ENCODE measurements at regions not wholly inside any gene's neighbourhood (a gene's known extent, or its start where the extent isn't known, plus 50 kb on each side); places are given as distances from the start of the nearest gene placed in this dataset.

- peaks cover 19% of the 10 kb centered on the region for H3K4me1 ChIP-seq (ENCODE audit: insufficient read depth, low read length)
- intact Hi-C loops (cut with micrococcal nuclease; ENCODE audit: unreplicated experiment) (no loop called here), in situ Hi-C loops (cut with HindIII; ENCODE audit: extremely low pct_ligation_motif_present, low pct_unique_long_range_greater_than_20kb) (no loop called here)
- POLR2A ChIA-PET: no interaction called here
- no peaks in the 10 kb centered on the region for H3K79me2 ChIP-seq (ENCODE audit: insufficient read depth, low read length)
- H2AFZ ChIP-seq (ENCODE audit: low read length): no peak overlapping the region
- no TSS peak for BruUV-seq (replicated peaks)
- no peak overlapping the region for H3K4me3 ChIP-seq (replicated peaks in 1 of 3; ENCODE audit: insufficient read depth in 1 of 3, low read depth in 2 of 3, low read length in 3 of 3)
- ATAC-seq: no peak
- CTCF ChIA-PET (ENCODE audit: low intra/inter-chr PET ratio, low total read pairs): no interaction called here
- no peak for TF ChIP-seq ZNF672 (CRISPR knock-in tag; IDR thresholded peaks at IDR 0.05)
- no peak for TF ChIP-seq TEAD2 (CRISPR knock-in tag; IDR thresholded peaks at IDR 0.05)
- TF ChIP-seq TCF7 (IDR thresholded peaks at IDR 0.05; ENCODE audit: low read depth): no peak
- no peaks in the 10 kb centered on the region for H3K27me3 ChIP-seq (ENCODE audit: control insufficient read depth in 1 of 2, insufficient read depth in 2 of 2, low read length in 2 of 2)
- H3K4me2 ChIP-seq (ENCODE audit: low read depth, low read length): no peak overlapping the region
- no peak overlapping the region for H3K27ac ChIP-seq (ENCODE audit: extremely low read length, insufficient read depth, low read length)
- no peak for FAIRE-seq
- WGBS (ENCODE audit: low lambda C conversion rate): 95% methylated on average over 1 of the region's 1 CpG
- no peaks in the 10 kb centered on the region for H3K9me3 ChIP-seq (ENCODE audit: low read length)
- no peak overlapping the region for H3K9ac ChIP-seq (ENCODE audit: insufficient read depth, low read depth, low read length)
- no peak for DNase-seq (ENCODE audit: low spot score)
- no peaks in the 10 kb centered on the region for H3K36me3 ChIP-seq (replicated peaks in 1 of 2; ENCODE audit: control insufficient read depth in 1 of 2, insufficient read depth in 2 of 2, low read length in 2 of 2)
- H4K20me1 ChIP-seq (ENCODE audit: insufficient read depth, low read length): no peaks in the 10 kb centered on the region
Measured at GRCh38 chr15:96132126-96132525, 198.4 kb upstream of the NR2F2 start.

GRCh38 chr15:96135166-96136093 is 195.1 kb upstream of the NR2F2 start:
- Histone ChIP-seq H2AFZ (ENCODE audit: low read length) (no peak overlapping the region), H3K4me1 (ENCODE audit: insufficient read depth, low read length) (peaks cover 15% of the 10 kb centered on the region)
- BruUV-seq (replicated peaks): no TSS peak
- TF ChIP-seq ZNF121 (CRISPR knock-in tag; IDR thresholded peaks at IDR 0.05) (no peak), CCDC6 (CRISPR knock-in tag; IDR thresholded peaks at IDR 0.05) (no peak), ZNF543 (CRISPR knock-in tag; IDR thresholded peaks at IDR 0.05) (no peak), PCBP1 (IDR thresholded peaks at IDR 0.05; ENCODE audit: borderline replicate concordance, low read depth, low read length) (no peak), ZNF296 (CRISPR knock-in tag; conservative IDR thresholded peaks at IDR 0.05) (no peak), POLR2A (IDR thresholded peaks at IDR 0.05; ENCODE audit: insufficient read depth in 1 of 2, low read depth in 2 of 2, low read length in 2 of 2) (no peak), PCBP2 (optimal IDR thresholded peaks at IDR 0.05; ENCODE audit: low read depth, low read length, poor library complexity, severe bottlenecking) (no peak), CENPT (CRISPR knock-in tag; IDR thresholded peaks at IDR 0.05; ENCODE audit: low read depth) (no peak), ZNF704 (CRISPR knock-in tag; IDR thresholded peaks at IDR 0.05; ENCODE audit: borderline replicate concordance) (no peak), ZNF639 (CRISPR knock-in tag; conservative IDR thresholded peaks at IDR 0.05) (no peak), SMARCC2 (IDR thresholded peaks at IDR 0.05) (no peak), RFX1 (IDR thresholded peaks at IDR 0.05) (no peak)

More at GRCh38 chr15:96135166-96136093, 195.1 kb upstream of the NR2F2 start:
- Histone ChIP-seq H3K9me3 (ENCODE audit: low read length) (no peaks in the 10 kb centered on the region), H3K79me2 (ENCODE audit: insufficient read depth, low read length) (no peaks in the 10 kb centered on the region), H3K4me3 (replicated peaks in 1 of 3; ENCODE audit: insufficient read depth in 1 of 3, low read depth in 2 of 3, low read length in 3 of 3) (no peak overlapping the region), H4K20me1 (ENCODE audit: insufficient read depth, low read length) (no peaks in the 10 kb centered on the region), H3K27ac (ENCODE audit: extremely low read length, insufficient read depth, low read length) (no peak overlapping the region), H3K9ac (ENCODE audit: insufficient read depth, low read depth, low read length) (no peak overlapping the region), H3K27me3 (ENCODE audit: control insufficient read depth in 1 of 2, insufficient read depth in 2 of 2, low read length in 2 of 2) (no peaks in the 10 kb centered on the region), H3K36me3 (replicated peaks in 1 of 2; ENCODE audit: control insufficient read depth in 1 of 2, insufficient read depth in 2 of 2, low read length in 2 of 2) (no peaks in the 10 kb centered on the region), H3K4me2 (ENCODE audit: low read depth, low read length) (no peak overlapping the region)
- CTCF ChIA-PET (ENCODE audit: low intra/inter-chr PET ratio, low total read pairs): no interaction called here
- POLR2A ChIA-PET: no interaction called here
- ATAC-seq (no peak), DNase-seq (ENCODE audit: low spot score) (no peak), FAIRE-seq (no peak)
- intact Hi-C loops (cut with micrococcal nuclease; ENCODE audit: unreplicated experiment) (no loop called here), in situ Hi-C loops (cut with HindIII; ENCODE audit: extremely low pct_ligation_motif_present, low pct_unique_long_range_greater_than_20kb) (no loop called here)
- WGBS (ENCODE audit: low lambda C conversion rate): 92% methylated on average over 34 of the region's 36 CpGs
